Fibroblast of the aortic adventitia (primary cell): ENCODE measurements at regions not wholly inside any gene's neighbourhood (a gene's known extent, or its start where the extent isn't known, plus 50 kb on each side); places are given as distances from the start of the nearest gene placed in this dataset.

ENCODE experiments used
- DNase-seq: peaks from one replicate; pipeline ENCODE4 v3.0.0-alpha.2; 2010; ENCODE audit warnings: low read depth
- H3K4me3 ChIP-seq: 2 replicates; pipeline ENCODE4 v1.5.1; 2011; ENCODE audit warnings: low read depth, mild to moderate bottlenecking, control low read depth, low read length, moderate library complexity
- TF ChIP-seq, protein P1 (sequence below): IDR thresholded peaks from 2 replicates; pipeline ENCODE4 v1.5.1; 2011; ENCODE audit warnings: mild to moderate bottlenecking, low read length, control low read depth, inconsistent platforms; ENCODE audit not compliant: insufficient read depth

DNA sequence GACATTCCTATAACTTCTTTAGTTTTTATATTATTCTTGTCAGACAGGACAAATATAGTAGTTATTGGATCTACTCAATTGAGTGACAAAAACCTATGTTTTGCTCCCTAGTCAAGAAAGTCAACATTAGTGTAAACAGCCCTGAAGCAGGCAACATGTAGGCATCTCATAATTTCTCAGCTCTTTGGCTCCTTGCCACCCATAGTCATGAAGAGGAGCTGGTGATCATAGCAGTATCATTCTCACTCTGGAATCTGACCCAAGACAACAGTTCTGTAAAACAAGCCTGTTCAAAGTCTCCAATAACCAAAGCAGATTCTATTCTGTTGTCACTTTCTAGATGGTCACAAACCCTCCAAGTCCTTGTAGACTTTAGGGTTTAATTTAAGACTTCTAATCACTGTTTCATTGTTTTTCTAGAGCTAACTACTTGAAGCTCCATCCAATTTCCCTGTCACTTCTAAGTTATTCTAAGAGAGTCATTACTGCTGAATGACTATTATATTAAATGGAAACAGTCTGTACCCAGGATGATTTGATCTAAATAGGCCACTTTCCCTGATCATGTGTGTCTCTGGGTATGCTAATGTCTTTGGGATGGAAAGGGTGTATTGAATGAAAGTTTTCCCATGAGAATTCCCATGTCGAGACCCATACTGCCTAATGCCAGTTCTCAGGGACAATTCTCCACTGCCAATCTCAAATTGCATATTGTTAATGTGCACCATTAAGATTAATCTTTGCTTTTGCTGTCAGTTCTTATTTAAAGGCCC lies 533.3 kb downstream of the ACTL7B start:
- H3K4me3 ChIP-seq, result no peak overlapping the region
- no peak for DNase-seq

DNA sequence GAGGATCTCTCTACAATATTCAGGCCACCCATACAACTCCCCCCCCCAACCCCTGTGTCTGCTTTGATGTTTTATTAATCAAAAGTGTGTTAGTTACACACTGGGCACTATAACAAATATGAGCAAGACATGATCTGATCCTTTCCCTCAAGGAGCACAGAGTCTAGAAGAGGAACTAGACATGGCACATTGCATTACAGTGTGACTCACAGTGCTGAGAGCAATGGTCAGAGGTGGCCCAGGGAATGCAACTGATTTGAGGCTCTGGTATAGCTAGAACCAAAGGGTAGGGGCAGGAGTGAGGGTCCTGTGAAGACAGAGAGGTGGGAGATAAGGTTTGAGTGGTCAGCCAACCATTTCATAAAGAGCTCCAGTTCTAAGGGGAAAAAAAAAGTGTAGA lies 539.2 kb downstream of the ACTL7B start:
- TF ChIP-seq, protein P1, sequence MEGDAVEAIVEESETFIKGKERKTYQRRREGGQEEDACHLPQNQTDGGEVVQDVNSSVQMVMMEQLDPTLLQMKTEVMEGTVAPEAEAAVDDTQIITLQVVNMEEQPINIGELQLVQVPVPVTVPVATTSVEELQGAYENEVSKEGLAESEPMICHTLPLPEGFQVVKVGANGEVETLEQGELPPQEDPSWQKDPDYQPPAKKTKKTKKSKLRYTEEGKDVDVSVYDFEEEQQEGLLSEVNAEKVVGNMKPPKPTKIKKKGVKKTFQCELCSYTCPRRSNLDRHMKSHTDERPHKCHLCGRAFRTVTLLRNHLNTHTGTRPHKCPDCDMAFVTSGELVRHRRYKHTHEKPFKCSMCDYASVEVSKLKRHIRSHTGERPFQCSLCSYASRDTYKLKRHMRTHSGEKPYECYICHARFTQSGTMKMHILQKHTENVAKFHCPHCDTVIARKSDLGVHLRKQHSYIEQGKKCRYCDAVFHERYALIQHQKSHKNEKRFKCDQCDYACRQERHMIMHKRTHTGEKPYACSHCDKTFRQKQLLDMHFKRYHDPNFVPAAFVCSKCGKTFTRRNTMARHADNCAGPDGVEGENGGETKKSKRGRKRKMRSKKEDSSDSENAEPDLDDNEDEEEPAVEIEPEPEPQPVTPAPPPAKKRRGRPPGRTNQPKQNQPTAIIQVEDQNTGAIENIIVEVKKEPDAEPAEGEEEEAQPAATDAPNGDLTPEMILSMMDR, result no peak
- no peak overlapping the region for H3K4me3 ChIP-seq
- DNase-seq, result no peak

More for the DNA sequence above, 533.3 kb downstream of the ACTL7B start:
- TF ChIP-seq, protein P1, result no peak

DNA sequence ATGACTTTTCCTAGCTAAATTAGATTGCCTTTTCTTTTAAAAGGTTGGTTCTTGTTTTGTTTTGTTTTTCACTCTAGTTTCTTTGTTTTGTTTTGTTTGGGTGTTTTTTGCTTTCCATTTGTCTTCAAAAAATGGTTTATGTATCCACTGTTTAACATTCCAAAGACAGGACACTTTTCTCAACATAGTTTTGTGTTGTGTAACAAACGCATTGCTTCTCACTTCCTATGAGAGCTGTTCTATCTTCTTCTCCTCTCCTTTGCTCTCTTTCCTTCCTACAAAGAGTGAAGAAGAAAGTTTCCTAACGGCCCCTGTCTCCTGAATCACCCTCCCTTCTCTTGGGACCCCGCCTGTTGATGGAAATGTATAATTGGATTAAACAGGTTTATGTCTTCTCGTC lies 539.7 kb downstream of the ACTL7B start:
- DNase-seq, result no peak
- TF ChIP-seq, protein P1, result no peak
- H3K4me3 ChIP-seq, result no peak overlapping the region

DNA sequence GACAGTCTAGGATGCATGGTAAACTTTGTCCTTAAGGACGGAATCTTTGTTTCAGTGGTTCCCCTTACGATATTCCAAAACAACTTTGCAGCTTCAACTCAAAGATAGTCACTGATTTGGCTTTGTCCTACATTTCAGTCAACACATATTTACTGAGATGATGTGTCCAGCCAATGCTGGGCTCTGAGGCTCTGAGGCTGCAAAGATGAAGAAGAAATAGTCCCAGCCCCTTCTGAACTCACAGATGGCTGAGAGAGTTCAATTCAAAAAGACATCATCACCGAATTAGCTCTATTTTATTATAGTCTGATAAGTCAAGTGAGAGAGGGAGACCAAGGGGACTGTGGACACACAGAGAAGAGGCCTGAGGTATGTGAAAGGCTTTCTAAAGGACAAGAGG lies 544.0 kb downstream of the ACTL7B start:
- no peak overlapping the region for H3K4me3 ChIP-seq
- TF ChIP-seq, protein P1, result no peak
- no peak for DNase-seq

DNA sequence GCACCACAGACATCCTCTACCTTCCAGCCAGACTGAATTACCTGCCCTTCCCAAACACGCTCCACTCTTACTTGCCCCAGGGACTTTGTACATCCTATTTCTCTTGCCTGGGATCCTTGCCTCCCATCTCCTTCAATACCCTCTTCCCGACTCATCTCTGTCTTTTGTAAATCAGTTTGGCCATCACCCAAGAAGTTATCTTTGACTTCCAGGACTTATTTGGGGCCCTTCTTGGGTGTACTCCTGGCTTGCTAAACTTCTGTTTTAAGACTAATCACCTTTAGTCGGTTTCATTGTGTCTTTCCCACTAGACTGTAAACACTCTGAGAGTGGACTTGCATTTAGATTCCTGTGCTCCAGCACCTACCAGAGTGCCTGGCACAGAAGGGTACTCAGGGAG lies 545.6 kb downstream of the ACTL7B start:
- no peak overlapping the region for H3K4me3 ChIP-seq
- DNase-seq, result no peak
- TF ChIP-seq, protein P1, result no peak

DNA sequence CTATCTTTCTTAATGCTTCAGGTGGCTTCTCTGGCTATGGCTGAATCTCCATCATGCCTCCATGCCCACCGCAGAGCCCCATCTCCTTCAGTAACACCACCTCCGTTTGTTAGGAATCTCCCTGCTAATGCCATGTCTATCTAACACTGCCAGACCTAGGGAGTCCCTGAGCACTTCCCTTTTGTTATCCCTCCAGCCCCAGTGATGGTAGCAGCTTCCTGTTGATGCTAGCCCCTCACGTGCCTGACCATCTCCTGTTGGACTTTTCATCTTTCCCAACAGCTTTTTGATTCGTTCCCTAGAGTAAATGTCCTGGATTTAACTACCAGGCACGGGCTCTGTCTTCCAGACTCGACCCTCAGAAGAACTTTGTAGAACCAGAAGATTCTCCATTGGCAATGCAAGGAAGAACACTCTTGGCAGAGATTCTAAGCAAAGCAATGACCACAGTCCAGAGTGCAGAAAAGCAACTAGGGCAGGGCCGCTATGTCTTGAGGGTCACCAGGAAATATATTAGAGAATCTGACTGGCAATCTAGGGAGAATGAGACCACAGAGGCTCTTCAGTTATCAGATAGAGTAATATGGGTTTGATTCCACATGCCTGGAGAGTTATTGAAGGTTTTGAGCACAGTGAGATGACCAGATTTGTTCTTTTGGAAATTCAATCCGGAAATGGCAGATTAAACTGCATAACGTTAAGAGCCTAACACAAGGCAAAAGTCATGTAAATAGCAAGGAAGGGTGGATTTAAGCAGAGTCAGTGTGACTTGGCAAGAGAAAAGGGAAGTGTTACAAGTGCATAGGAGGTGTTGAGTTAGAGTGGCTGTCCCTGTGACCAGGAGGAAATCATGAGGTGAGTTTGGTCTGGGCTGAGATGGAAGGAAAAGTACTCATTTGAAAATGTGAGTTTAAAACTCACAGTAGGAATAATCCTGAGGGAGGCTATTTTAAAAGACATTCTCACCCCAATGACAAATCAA lies 555.2 kb downstream of the ACTL7B start:
- TF ChIP-seq, protein P1, result no peak
- DNase-seq, result no peak
- H3K4me3 ChIP-seq, result no peak overlapping the region
